ENCODE measurements at regions not wholly inside any gene's neighbourhood (a gene's known extent, or its start where the extent isn't known, plus 50 kb on each side); places are given as distances from the start of the nearest gene placed in this dataset.
"Not testable (repeated sequence)": the region's sequence is repeated elsewhere in the genome, so short reads cannot be mapped to it uniquely, and the experiment has no call there.

GRCh38 chr2:136312568-136312967 is 194.6 kb upstream of the CXCR4 start:
- DNase-seq; H3K27me3 ChIP-seq (ENCODE audit: control insufficient read depth, insufficient read depth, low read length); H3K4me3 ChIP-seq (ENCODE audit: insufficient read depth, low read depth, low read length); H3K36me3 ChIP-seq (replicated peaks; ENCODE audit: control insufficient read depth, insufficient read depth, low read length): not testable (repeated sequence)

GRCh38 chr2:136310797-136311603 is 193.1 kb upstream of the CXCR4 start:
- Histone ChIP-seq H3K27me3 (ENCODE audit: control insufficient read depth, insufficient read depth, low read length) (no peaks in the 10 kb centered on the region), H3K4me3 (ENCODE audit: insufficient read depth, low read depth, low read length) (no peak overlapping the region), H3K36me3 (replicated peaks; ENCODE audit: control insufficient read depth, insufficient read depth, low read length) (no peaks in the 10 kb centered on the region)
- DNase-seq = no peak

GRCh38 chr2:136310005-136310495 is 192.1 kb upstream of the CXCR4 start:
- DNase-seq = no peak
- Histone ChIP-seq H3K27me3 (ENCODE audit: control insufficient read depth, insufficient read depth, low read length) (no peaks in the 10 kb centered on the region), H3K36me3 (replicated peaks; ENCODE audit: control insufficient read depth, insufficient read depth, low read length) (no peaks in the 10 kb centered on the region), H3K4me3 (ENCODE audit: insufficient read depth, low read depth, low read length) (no peak overlapping the region)

GRCh38 chr2:136308611-136309010 is 190.7 kb upstream of the CXCR4 start:
- Histone ChIP-seq H3K27me3 (ENCODE audit: control insufficient read depth, insufficient read depth, low read length) (no peaks in the 10 kb centered on the region), H3K4me3 (ENCODE audit: insufficient read depth, low read depth, low read length) (no peak overlapping the region), H3K36me3 (replicated peaks; ENCODE audit: control insufficient read depth, insufficient read depth, low read length) (no peaks in the 10 kb centered on the region)
- no peak for DNase-seq

- H3K4me3 ChIP-seq (ENCODE audit: insufficient read depth, low read depth, low read length) = no peak overlapping the region
- no peaks in the 10 kb centered on the region for H3K36me3 ChIP-seq (replicated peaks; ENCODE audit: control insufficient read depth, insufficient read depth, low read length)
- no peak for DNase-seq
- H3K27me3 ChIP-seq (ENCODE audit: control insufficient read depth, insufficient read depth, low read length) = no peaks in the 10 kb centered on the region
Observed at GRCh38 chr2:136306836-136307235, 188.9 kb upstream of the CXCR4 start.

- H3K36me3 ChIP-seq (replicated peaks; ENCODE audit: control insufficient read depth, insufficient read depth, low read length) = no peaks in the 10 kb centered on the region
- no peak for DNase-seq
- no peak overlapping the region for H3K4me3 ChIP-seq (ENCODE audit: insufficient read depth, low read depth, low read length)
Observed at GRCh38 chr2:136305517-136306192, 187.7 kb upstream of the CXCR4 start.

GRCh38 chr2:136301006-136301405 is 183.1 kb upstream of the CXCR4 start:
- Histone ChIP-seq H3K36me3 (replicated peaks; ENCODE audit: control insufficient read depth, insufficient read depth, low read length) (no peaks in the 10 kb centered on the region), H3K27me3 (ENCODE audit: control insufficient read depth, insufficient read depth, low read length) (no peaks in the 10 kb centered on the region), H3K4me3 (ENCODE audit: insufficient read depth, low read depth, low read length) (no peak overlapping the region)
- DNase-seq = no peak

More at GRCh38 chr2:136305517-136306192, 187.7 kb upstream of the CXCR4 start:
- no peaks in the 10 kb centered on the region for H3K27me3 ChIP-seq (ENCODE audit: control insufficient read depth, insufficient read depth, low read length)

- no peak for DNase-seq
- Histone ChIP-seq H3K36me3 (replicated peaks; ENCODE audit: control insufficient read depth, insufficient read depth, low read length) (no peaks in the 10 kb centered on the region), H3K27me3 (ENCODE audit: control insufficient read depth, insufficient read depth, low read length) (no peaks in the 10 kb centered on the region), H3K4me3 (ENCODE audit: insufficient read depth, low read depth, low read length) (no peak overlapping the region)
Observed at GRCh38 chr2:136298631-136299030, 180.7 kb upstream of the CXCR4 start.

- no peak overlapping the region for H3K4me3 ChIP-seq (ENCODE audit: insufficient read depth, low read depth, low read length)
- DNase-seq = no peak
- H3K36me3 ChIP-seq (replicated peaks; ENCODE audit: control insufficient read depth, insufficient read depth, low read length) = no peaks in the 10 kb centered on the region
- H3K27me3 ChIP-seq (ENCODE audit: control insufficient read depth, insufficient read depth, low read length) = no peaks in the 10 kb centered on the region
Observed at GRCh38 chr2:136297994-136298393, 180.0 kb upstream of the CXCR4 start.

GRCh38 chr2:136297312-136297711 is 179.4 kb upstream of the CXCR4 start:
- Histone ChIP-seq H3K4me3 (ENCODE audit: insufficient read depth, low read depth, low read length) (no peak overlapping the region), H3K36me3 (replicated peaks; ENCODE audit: control insufficient read depth, insufficient read depth, low read length) (no peaks in the 10 kb centered on the region), H3K27me3 (ENCODE audit: control insufficient read depth, insufficient read depth, low read length) (no peaks in the 10 kb centered on the region)
- DNase-seq = no peak

GRCh38 chr2:136295168-136295567 is 177.2 kb upstream of the CXCR4 start:
- no peak for DNase-seq
- Histone ChIP-seq H3K27me3 (ENCODE audit: control insufficient read depth, insufficient read depth, low read length) (no peaks in the 10 kb centered on the region), H3K4me3 (ENCODE audit: insufficient read depth, low read depth, low read length) (no peak overlapping the region), H3K36me3 (replicated peaks; ENCODE audit: control insufficient read depth, insufficient read depth, low read length) (no peaks in the 10 kb centered on the region)

GRCh38 chr2:136291871-136292270 is 173.9 kb upstream of the CXCR4 start:
- DNase-seq = no peak
- Histone ChIP-seq H3K27me3 (ENCODE audit: control insufficient read depth, insufficient read depth, low read length) (no peaks in the 10 kb centered on the region), H3K36me3 (replicated peaks; ENCODE audit: control insufficient read depth, insufficient read depth, low read length) (no peaks in the 10 kb centered on the region), H3K4me3 (ENCODE audit: insufficient read depth, low read depth, low read length) (no peak overlapping the region)

GRCh38 chr2:136290326-136290725 is 172.4 kb upstream of the CXCR4 start:
- no peaks in the 10 kb centered on the region for H3K27me3 ChIP-seq (ENCODE audit: control insufficient read depth, insufficient read depth, low read length)
- no peak for DNase-seq
- H3K36me3 ChIP-seq (replicated peaks; ENCODE audit: control insufficient read depth, insufficient read depth, low read length) = no peaks in the 10 kb centered on the region
- no peak overlapping the region for H3K4me3 ChIP-seq (ENCODE audit: insufficient read depth, low read depth, low read length)

GRCh38 chr2:136288249-136288648 is 170.3 kb upstream of the CXCR4 start:
- H3K27me3 ChIP-seq (ENCODE audit: control insufficient read depth, insufficient read depth, low read length) = no peaks in the 10 kb centered on the region
- no peaks in the 10 kb centered on the region for H3K36me3 ChIP-seq (replicated peaks; ENCODE audit: control insufficient read depth, insufficient read depth, low read length)
- H3K4me3 ChIP-seq (ENCODE audit: insufficient read depth, low read depth, low read length) = no peak overlapping the region
- no peak for DNase-seq

GRCh38 chr2:136286423-136286822 is 168.5 kb upstream of the CXCR4 start:
- H3K27me3 ChIP-seq (ENCODE audit: control insufficient read depth, insufficient read depth, low read length) = no peaks in the 10 kb centered on the region
- H3K36me3 ChIP-seq (replicated peaks; ENCODE audit: control insufficient read depth, insufficient read depth, low read length) = no peaks in the 10 kb centered on the region
- no peak for DNase-seq
- no peak overlapping the region for H3K4me3 ChIP-seq (ENCODE audit: insufficient read depth, low read depth, low read length)
